H1 (cell line): ENCODE measurements at regions not wholly inside any gene's neighbourhood (a gene's known extent, or its start where the extent isn't known, plus 50 kb on each side); places are given as distances from the start of the nearest gene placed in this dataset.

Experiments used
- CTCF ChIA-PET: fragments of 300-600 bp; sonication (Branson Sonifier 250); formaldehyde crosslinking; loops from one replicate; lab custom pipeline; 2021; ENCODE audit not compliant: partially characterized antibody; lab: Charles Lee
- POLR2A ChIA-PET: fragments of 300-600 bp; sonication (Branson Sonifier 250); formaldehyde crosslinking; loops from one replicate; lab custom pipeline; 2021; ENCODE audit warnings: inconsistent platforms; ENCODE audit not compliant: partially characterized antibody; lab: Charles Lee
- DNase-seq, 2 experiments: peaks; one replicate each; pipeline versions ENCODE4 v3.0.0 to v3.0.0-alpha.2; 2010 to 2022; ENCODE audit warnings: low spot score in 2 of 2, low read depth in 1 of 2, mixed read lengths in 1 of 2
- FAIRE-seq: peaks from 2 replicates; lab custom pipeline; 2011; peaks lifted over from hg19 to GRCh38; lab: Jason Lieb, UNC
- H2AFZ ChIP-seq: 2 replicates; pipeline ENCODE4 v1.8.1; 2012; ENCODE audit warnings: low read length, inconsistent platforms
- H2AK5ac ChIP-seq: 2 replicates; pipeline ENCODE4 v1.6.1; 2013; ENCODE audit warnings: low read depth, low read length
- H2BK120ac ChIP-seq: replicated peaks from 2 replicates; pipeline ENCODE3; 2013; ENCODE audit warnings: low read depth, low read length, inconsistent platforms
- H2BK12ac ChIP-seq: 2 replicates; pipeline ENCODE4 v1.6.1; 2013; ENCODE audit warnings: low read depth, low read length
- H2BK15ac ChIP-seq: 2 replicates; pipeline ENCODE4 v1.6.1; 2013; ENCODE audit warnings: low read length
- H2BK20ac ChIP-seq: 2 replicates; pipeline ENCODE4 v1.6.1; 2013; ENCODE audit warnings: low read length
- H2BK5ac ChIP-seq: 2 replicates; pipeline ENCODE4 v1.6.1; 2013; ENCODE audit warnings: low read depth, low read length
- H3K14ac ChIP-seq: 2 replicates; pipeline ENCODE4 v1.6.1; 2013; ENCODE audit warnings: inconsistent platforms; ENCODE audit not compliant: insufficient read length
- H3K18ac ChIP-seq: 2 replicates; pipeline ENCODE4 v1.6.1; 2013; ENCODE audit warnings: low read length; ENCODE audit errors: extremely low read depth
- H3K23ac ChIP-seq: 2 replicates; pipeline ENCODE4 v1.6.1; 2013; ENCODE audit warnings: inconsistent platforms; ENCODE audit not compliant: insufficient read length
- H3K23me2 ChIP-seq: 2 replicates; pipeline ENCODE4 v1.6.1; 2013; ENCODE audit warnings: low read depth, low read length
- H3K27ac ChIP-seq: 2 replicates; pipeline ENCODE4 v1.6.1; 2011; ENCODE audit warnings: low read depth, low read length, inconsistent platforms
- H3K27me3 ChIP-seq, 4 experiments: replicated peaks in 1 of 4; 1 replicate in 1 of 4; 2 replicates in 3 of 4; pipeline versions ENCODE4 v1.6.1 to v1.8.1; 2011 to 2013; ENCODE audit warnings: low read length in 3 of 4, mild to moderate bottlenecking in 3 of 4, inconsistent platforms in 2 of 4, mixed read lengths in 2 of 4, moderate library complexity in 1 of 4; ENCODE audit not compliant: control insufficient read depth in 3 of 4, insufficient read depth in 3 of 4; ENCODE audit errors: extremely low read depth in 1 of 4
- H3K36me3 ChIP-seq, 4 experiments: 2 replicates each; pipeline versions ENCODE4 v1.6.1 to v1.8.1; 2011 to 2013; ENCODE audit warnings: mild to moderate bottlenecking in 4 of 4, low read length in 3 of 4, moderate library complexity in 2 of 4, control low read depth in 1 of 4, inconsistent platforms in 1 of 4; ENCODE audit not compliant: insufficient read depth in 4 of 4, control insufficient read depth in 2 of 4
- H3K4ac ChIP-seq: replicated peaks from 2 replicates; pipeline ENCODE3; 2013; ENCODE audit warnings: low read length, low read depth, mixed read lengths, inconsistent platforms; ENCODE audit not compliant: insufficient read length
- H3K4me1 ChIP-seq, 4 experiments: replicated peaks in 1 of 4; 1 replicate in 1 of 4; 2 replicates in 3 of 4; pipeline versions ENCODE4 v1.6.1 to v1.8.1; 2011 to 2013; ENCODE audit warnings: low read length in 3 of 4, inconsistent platforms in 2 of 4, mixed read lengths in 1 of 4; ENCODE audit not compliant: insufficient read depth in 4 of 4, control insufficient read depth in 3 of 4
- H3K4me2 ChIP-seq, 2 experiments: 2 replicates each; pipeline versions ENCODE4 v1.6.1 to v1.8.1; 2011 to 2013; ENCODE audit warnings: low read depth in 2 of 2, low read length in 2 of 2, control low read depth in 1 of 2, inconsistent platforms in 1 of 2, mild to moderate bottlenecking in 1 of 2; ENCODE audit not compliant: insufficient read depth in 1 of 2
- H3K4me3 ChIP-seq, 4 experiments: fragments of 200-600, 300-600 bp in 1 of 4; sonication (generic), shearing (Covaris generic), sonication (Bioruptor Twin) in 1 of 4; 2 replicates each; pipeline versions ENCODE4 v1.5.1 to v1.8.1; 2011 to 2016; ENCODE audit warnings: low read length in 4 of 4, low read depth in 3 of 4, control low read depth in 2 of 4, inconsistent platforms in 2 of 4, mild to moderate bottlenecking in 2 of 4, mixed read lengths in 1 of 4, moderate library complexity in 1 of 4; ENCODE audit not compliant: insufficient read depth in 2 of 4; ENCODE audit errors: extremely low read depth in 1 of 4
- H3K56ac ChIP-seq: replicated peaks from 2 replicates; pipeline ENCODE3; 2013; ENCODE audit warnings: low read depth, mild to moderate bottlenecking, mixed read lengths, low read length, inconsistent platforms; ENCODE audit not compliant: insufficient read length
- H3K79me1 ChIP-seq: 2 replicates; pipeline ENCODE4 v1.6.1; 2013; ENCODE audit warnings: low read depth, low read length, control low read depth
- H3K79me2 ChIP-seq, 2 experiments: 2 replicates each; pipeline versions ENCODE4 v1.6.1 to v1.8.1; 2012 to 2013; ENCODE audit warnings: low read length in 2 of 2, mild to moderate bottlenecking in 2 of 2, inconsistent platforms in 1 of 2; ENCODE audit not compliant: insufficient read depth in 2 of 2, control insufficient read depth in 1 of 2
- H3K9ac ChIP-seq, 4 experiments: replicated peaks in 1 of 4; 1 replicate in 1 of 4; 2 replicates in 3 of 4; pipeline versions ENCODE4 v1.6.1 to v1.8.1; 2011 to 2013; ENCODE audit warnings: low read depth in 3 of 4, low read length in 3 of 4, control low read depth in 2 of 4, mild to moderate bottlenecking in 2 of 4, moderate library complexity in 2 of 4, inconsistent platforms in 1 of 4; ENCODE audit errors: extremely low read depth in 1 of 4
- H3K9me3 ChIP-seq, 2 experiments: 2 replicates each; pipeline versions ENCODE4 v1.6.1 to v1.8.1; 2012 to 2013; ENCODE audit warnings: mild to moderate bottlenecking in 2 of 2, moderate library complexity in 2 of 2, control low read depth in 1 of 2, inconsistent platforms in 1 of 2, low read depth in 1 of 2, low read length in 1 of 2, mixed read lengths in 1 of 2; ENCODE audit not compliant: insufficient read depth in 2 of 2
- H4K20me1 ChIP-seq, 2 experiments: replicated peaks in 1 of 2; 2 replicates each; pipeline versions ENCODE3 to v1.8.1; 2011 to 2013; ENCODE audit warnings: inconsistent platforms in 2 of 2, low read length in 2 of 2, mild to moderate bottlenecking in 1 of 2; ENCODE audit not compliant: insufficient read depth in 2 of 2, control insufficient read depth in 1 of 2
- H4K5ac ChIP-seq: 2 replicates; pipeline ENCODE4 v1.6.1; 2013; ENCODE audit warnings: low read length, low read depth, mixed read lengths, inconsistent platforms; ENCODE audit not compliant: insufficient read length
- H4K8ac ChIP-seq: 2 replicates; pipeline ENCODE4 v1.8.0; 2013; ENCODE audit warnings: mild to moderate bottlenecking, moderate library complexity, low read length, inconsistent platforms; ENCODE audit not compliant: insufficient read depth; ENCODE audit errors: extremely low read depth
- H4K91ac ChIP-seq: replicated peaks from 2 replicates; pipeline ENCODE3; 2013; ENCODE audit warnings: low read length, mixed read lengths, inconsistent platforms; ENCODE audit not compliant: insufficient read length
- BRCA1 ChIP-seq: IDR thresholded peaks from 2 replicates; pipeline ENCODE4 v1.6.1; 2012; ENCODE audit warnings: low read depth, low read length, improper control_type of control experiment
- CREB1 ChIP-seq: IDR thresholded peaks from 2 replicates; pipeline ENCODE4 v1.6.1; 2012; ENCODE audit warnings: inconsistent platforms
- GTF2F1 ChIP-seq: IDR thresholded peaks from 2 replicates; pipeline ENCODE4 v1.6.1; 2012; ENCODE audit warnings: low read depth, low read length, improper control_type of control experiment, borderline replicate concordance
- KDM4A ChIP-seq: IDR thresholded peaks from one replicate; pipeline ENCODE4 v1.7.1; 2012; ENCODE audit warnings: low read depth, mild to moderate bottlenecking, moderate library complexity, low read length, inconsistent platforms; ENCODE audit not compliant: severe bottlenecking
- NANOG ChIP-seq: IDR thresholded peaks from 2 replicates; pipeline ENCODE4 v1.6.1; 2011; ENCODE audit warnings: low read length, low read depth, mild to moderate bottlenecking, inconsistent platforms; ENCODE audit not compliant: insufficient read depth, poor library complexity, severe bottlenecking
- POLR2AphosphoS5 ChIP-seq: IDR thresholded peaks from 2 replicates; pipeline ENCODE4 v1.6.1; 2011; ENCODE audit warnings: low read depth, low read length
- RXRA ChIP-seq: IDR thresholded peaks from 2 replicates; pipeline ENCODE4 v1.6.1; 2011; ENCODE audit warnings: low read depth, mild to moderate bottlenecking, low read length, moderate library complexity; ENCODE audit not compliant: insufficient read depth
- SIX5 ChIP-seq: IDR thresholded peaks from 2 replicates; pipeline ENCODE4 v1.6.1; 2011; ENCODE audit warnings: mild to moderate bottlenecking, low read depth, low read length
- SRF ChIP-seq: IDR thresholded peaks from 2 replicates; pipeline ENCODE4 v1.6.1; 2011; ENCODE audit warnings: mild to moderate bottlenecking, low read depth, low read length, moderate library complexity
- SUZ12 ChIP-seq: fragments of 200-600 bp; sonication (generic); IDR thresholded peaks from 2 replicates; pipeline ENCODE4 v1.6.1; 2012; ENCODE audit warnings: mild to moderate bottlenecking, inconsistent platforms, low read length, moderate library complexity, mixed read lengths
- TEAD4 ChIP-seq: IDR thresholded peaks from 2 replicates; pipeline ENCODE4 v1.6.1; 2012; ENCODE audit warnings: low read depth, low read length, inconsistent platforms, mixed read lengths
- WGBS, 2 experiments: shearing (Covaris generic) in 1 of 2; methylation state at CpG; one replicate each; pipeline versions ENCODE4 v1.1.6 to v1.1.7; 2013 to 2015; ENCODE audit warnings: low lambda C conversion rate in 2 of 2, mixed read lengths in 2 of 2, inconsistent platforms in 1 of 2, low coverage in 1 of 2, missing lambda C conversion rate in 1 of 2; ENCODE audit not compliant: insufficient replicate concordance in 2 of 2, insufficient coverage in 1 of 2, insufficient read length in 1 of 2; ENCODE audit errors: extremely low coverage in 1 of 2, missing lambda C conversion rate in 1 of 2; 5-methylcytosine and 5-hydroxymethylcytosine counted together
- TF ChIP-seq, protein P1 (sequence below): IDR thresholded peaks from 2 replicates; pipeline ENCODE4 v1.6.1; 2011; ENCODE audit warnings: low read depth, mild to moderate bottlenecking, low read length; ENCODE audit not compliant: insufficient read depth

DNA sequence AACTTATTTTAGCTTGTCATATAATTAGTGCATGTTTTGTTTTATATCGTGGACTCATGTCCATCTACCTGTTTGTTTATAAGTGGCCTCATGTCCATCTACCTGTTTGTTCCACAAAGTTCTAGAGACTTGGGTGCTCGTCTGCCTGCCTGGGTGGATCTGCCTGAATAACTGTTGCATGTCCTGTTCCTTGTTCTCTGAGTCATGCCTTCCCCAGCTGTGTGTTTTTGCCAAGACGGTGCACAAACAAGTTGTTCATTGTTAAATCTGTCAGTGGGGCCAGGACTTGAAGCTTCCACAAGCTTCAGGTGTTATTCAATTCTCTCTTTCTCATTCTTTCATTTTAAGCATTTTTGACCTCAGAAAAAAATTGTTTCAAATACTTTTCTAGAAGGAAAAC lies 358.0 kb upstream of the CITED2 start:
- POLR2A ChIA-PET, result no interaction called here
- Histone ChIP-seq H3K9ac (no peak overlapping the region), H2BK20ac (no peak overlapping the region), H4K20me1 (no peaks in the 10 kb centered on the region), H4K91ac (no peak overlapping the region), H3K36me3 (no peaks in the 10 kb centered on the region), H4K5ac (no peak overlapping the region), H3K23me2 (no peaks in the 10 kb centered on the region), H3K4me2 (no peak overlapping the region), H2AK5ac (no peak overlapping the region), H3K56ac (no peak overlapping the region), H3K4me3 (no peak overlapping the region), H3K4ac (no peak overlapping the region), H2BK120ac (no peak overlapping the region), H3K18ac (no peak overlapping the region), H4K8ac (no peak overlapping the region), H2BK5ac (no peak overlapping the region), H2BK12ac (no peak overlapping the region), H3K27ac (no peak overlapping the region), H3K14ac (no peak overlapping the region)
- FAIRE-seq (no peak), DNase-seq (no peak)
- CTCF ChIA-PET, result interaction anchor here (0.9 kb wide), 1 partner anchor 264 kb away, joined by 4 read pairs; no protein-coding TSS in a partner anchor
- TF ChIP-seq GTF2F1 (no peak), SIX5 (no peak), SUZ12 (no peak), BRCA1 (no peak), POLR2AphosphoS5 (no peak), CREB1 (no peak), NANOG (no peak), RXRA (no peak), TEAD4 (no peak), SRF (no peak), KDM4A (no peak)
- TF ChIP-seq, protein P1, sequence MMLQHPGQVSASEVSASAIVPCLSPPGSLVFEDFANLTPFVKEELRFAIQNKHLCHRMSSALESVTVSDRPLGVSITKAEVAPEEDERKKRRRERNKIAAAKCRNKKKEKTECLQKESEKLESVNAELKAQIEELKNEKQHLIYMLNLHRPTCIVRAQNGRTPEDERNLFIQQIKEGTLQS, result no peak
- TF ChIP-seq, all 59 proteins: peak for 0
- no peak overlapping the region for H2BK15ac ChIP-seq
- no peaks in the 10 kb centered on the region for H3K79me2 ChIP-seq
- no peak overlapping the region for H3K23ac ChIP-seq
- WGBS, 2 experiments, result 94% methylated on average over 3 of the region's 3 CpGs; no CpG with 5 or more reads in 1 of the 2 experiments
- no peaks in the 10 kb centered on the region for H3K9me3 ChIP-seq
- H3K79me1 ChIP-seq, result no peaks in the 10 kb centered on the region
- H2AFZ ChIP-seq, result no peak overlapping the region
- H3K27me3 ChIP-seq, result no peaks in the 10 kb centered on the region
- H3K4me1 ChIP-seq, result no peaks in the 10 kb centered on the region
